A549 (cell line): ENCODE measurements at regions not wholly inside any gene's neighbourhood (a gene's known extent, or its start where the extent isn't known, plus 50 kb on each side); places are given as distances from the start of the nearest gene placed in this dataset.

ENCODE experiments used
- ATAC-seq, 2 experiments: fragments of 200-7000 bp in 1 of 2; fragments of >200 bp in 1 of 2; cut with Nextera tagmentation in 1 of 2; cut with Tn5 transposase in 1 of 2; 3 replicates each; pipeline versions ENCODE4 v1.8.0 to v1.9.1; 2018 to 2020; ENCODE audit warnings: mild to moderate bottlenecking in 1 of 2, moderate library complexity in 1 of 2
- CTCF ChIA-PET: fragments of 300-600 bp; sonication (Branson Sonifier 250); formaldehyde crosslinking; extraction: SDS; loops from one replicate; lab custom pipeline; 2021; ENCODE audit warnings: antibody characterized with exemption, inconsistent platforms; lab: Yijun Ruan, JAX
- POLR2A ChIA-PET: fragments of 350-600 bp; formaldehyde crosslinking; extraction: SDS; loops from one replicate; lab custom pipeline; 2021; ENCODE audit warnings: antibody characterized with exemption, inconsistent platforms; lab: Yijun Ruan, JAX
- DNase-seq, 2 experiments: peaks; one replicate each; pipeline versions ENCODE4 v3.0.0 to v3.0.0-alpha.2; 2011 to 2016; ENCODE audit warnings: low read depth in 1 of 2, low spot score in 1 of 2
- FAIRE-seq: peaks from 2 replicates; lab custom pipeline; 2011; peaks lifted over from hg19 to GRCh38; lab: Jason Lieb, UNC
- H3K27ac ChIP-seq, 2 experiments: fragments of >200 bp; sonication (Bioruptor Twin); formaldehyde crosslinking; 3 replicates each; pipeline ENCODE4 v1.5.1; 2016 to 2017
- H3K4me1 ChIP-seq: fragments of >200 bp; sonication (Bioruptor Twin); formaldehyde crosslinking; 3 replicates; pipeline ENCODE4 v1.6.1; 2016
- H3K4me2 ChIP-seq: fragments of >200 bp; sonication (Bioruptor Twin); formaldehyde crosslinking; 3 replicates; pipeline ENCODE4 v1.6.1; 2016
- H3K4me3 ChIP-seq: fragments of >200 bp; sonication (Bioruptor Twin); formaldehyde crosslinking; 3 replicates; pipeline ENCODE4 v1.5.1; 2016
- H3K9me3 ChIP-seq: fragments of >200 bp; sonication (Bioruptor Twin); formaldehyde crosslinking; 3 replicates; pipeline ENCODE4 v1.6.1; 2016
- ATOH8 ChIP-seq: fragments of 250-450 bp; sonication (Bioruptor Pico); IDR thresholded peaks from 2 replicates; pipeline ENCODE4 v1.5.0; 2020; ENCODE audit warnings: low read depth, mild to moderate bottlenecking, moderate library complexity
- CBX2 ChIP-seq: fragments of 200-600 bp; sonication (generic); IDR thresholded peaks from 2 replicates; pipeline ENCODE4 v1.6.1; 2016; ENCODE audit warnings: low read depth, mild to moderate bottlenecking, borderline replicate concordance
- CBX8 ChIP-seq: fragments of 200-600 bp; sonication (generic); IDR thresholded peaks from 2 replicates; pipeline ENCODE4 v1.6.1; 2016
- CHD2 ChIP-seq: fragments of 150-350 bp; IDR thresholded peaks from 2 replicates; pipeline ENCODE4 v1.6.1; 2014; ENCODE audit warnings: low read length; ENCODE audit not compliant: partially characterized antibody
- CTCF ChIP-seq: fragments of >200 bp; sonication (Bioruptor Twin); formaldehyde crosslinking; IDR thresholded peaks from 3 replicates; pipeline ENCODE4 v1.5.1; 2016
- E2F6 ChIP-seq: IDR thresholded peaks from 2 replicates; pipeline ENCODE4 v1.6.1; 2012; ENCODE audit warnings: low read depth, borderline replicate concordance
- EHMT2 ChIP-seq: fragments of 200-600 bp; sonication (generic); IDR thresholded peaks from 2 replicates; pipeline ENCODE4 v1.6.1; 2016; ENCODE audit warnings: antibody characterized with exemption, low read depth, mild to moderate bottlenecking, moderate library complexity
- ELK1 ChIP-seq: fragments of 150-350 bp; IDR thresholded peaks from 2 replicates; pipeline ENCODE4 v1.6.1; 2014; ENCODE audit warnings: low read depth, mild to moderate bottlenecking, low read length
- EP300 ChIP-seq, 2 experiments: fragments of >200 bp; sonication (Bioruptor Twin); formaldehyde crosslinking; IDR thresholded peaks; 2 replicates in 1 of 2; 3 replicates in 1 of 2; pipeline ENCODE4 v1.6.1; 2016 to 2017
- FOSB ChIP-seq: fragments of 250-450 bp; sonication (Bioruptor Pico); IDR thresholded peaks from 2 replicates; pipeline ENCODE4 v1.5.0; 2020; ENCODE audit warnings: mild to moderate bottlenecking, moderate library complexity
- FOXS1 ChIP-seq: fragments of 250-450 bp; sonication (Bioruptor Pico); IDR thresholded peaks from 2 replicates; pipeline ENCODE4 v1.5.0; 2020; ENCODE audit warnings: mild to moderate bottlenecking, moderate library complexity
- HES2 ChIP-seq: fragments of >200 bp; sonication (Bioruptor Twin); formaldehyde crosslinking; IDR thresholded peaks from 2 replicates; pipeline ENCODE4 v1.6.1; 2016
- HOXA7 ChIP-seq: fragments of 250-450 bp; sonication (Bioruptor Pico); IDR thresholded peaks from 2 replicates; pipeline ENCODE4 v1.5.0; 2020; ENCODE audit warnings: mild to moderate bottlenecking, moderate library complexity
- JUN ChIP-seq, 2 experiments: fragments of >200 bp; sonication (Bioruptor Twin); formaldehyde crosslinking; IDR thresholded peaks; 2 replicates in 1 of 2; 3 replicates in 1 of 2; pipeline ENCODE4 v1.6.1; 2016 to 2017
- JUNB ChIP-seq: fragments of >200 bp; sonication (Bioruptor Twin); formaldehyde crosslinking; IDR thresholded peaks from 2 replicates; pipeline ENCODE4 v1.6.1; 2016
- KDM5A ChIP-seq: fragments of 200-600 bp; sonication (generic); IDR thresholded peaks from 2 replicates; pipeline ENCODE4 v1.6.1; 2016; ENCODE audit warnings: antibody characterized with exemption, mild to moderate bottlenecking
- MAFK ChIP-seq: fragments of 450-650 bp; IDR thresholded peaks from 2 replicates; pipeline ENCODE4 v1.6.1; 2014; ENCODE audit not compliant: partially characterized antibody
- MAX ChIP-seq: IDR thresholded peaks from 2 replicates; pipeline ENCODE4 v1.6.1; 2012
- MAZ ChIP-seq: fragments of 150-350 bp; IDR thresholded peaks from 2 replicates; pipeline ENCODE4 v1.6.1; 2014; ENCODE audit warnings: antibody characterized with exemption, low read depth, low read length, borderline replicate concordance
- NR3C1 ChIP-seq: fragments of >200 bp; sonication (Bioruptor Twin); formaldehyde crosslinking; IDR thresholded peaks from 3 replicates; pipeline ENCODE4 v1.6.1; 2017
- POLR2A ChIP-seq: IDR thresholded peaks from 2 replicates; pipeline ENCODE4 v1.6.1; 2012; ENCODE audit warnings: mild to moderate bottlenecking, low read length
- RAD21 ChIP-seq, 2 experiments: fragments of >200 bp in 1 of 2; sonication (Bioruptor Twin) in 1 of 2; formaldehyde crosslinking in 1 of 2; IDR thresholded peaks in 1 of 2; conservative IDR thresholded peaks in 1 of 2; 2 replicates in 1 of 2; 3 replicates in 1 of 2; pipeline ENCODE4 v1.6.1; 2012 to 2018; ENCODE audit warnings: inconsistent platforms in 1 of 2
- REST ChIP-seq: fragments of 200-600 bp; sonication (generic); IDR thresholded peaks from 2 replicates; pipeline ENCODE4 v1.6.1; 2016; ENCODE audit warnings: antibody characterized with exemption, mild to moderate bottlenecking, moderate library complexity
- RNF2 ChIP-seq: fragments of 200-600 bp; sonication (generic); IDR thresholded peaks from 2 replicates; pipeline ENCODE4 v1.6.1; 2016; ENCODE audit warnings: low read depth, mild to moderate bottlenecking, antibody characterized with exemption, moderate library complexity, borderline replicate concordance
- SMC3 ChIP-seq: fragments of >200 bp; sonication (Bioruptor Twin); formaldehyde crosslinking; IDR thresholded peaks from 3 replicates; pipeline ENCODE4 v1.6.1; 2018; ENCODE audit warnings: inconsistent platforms
- SREBF2 ChIP-seq: fragments of 450-650 bp; IDR thresholded peaks from 2 replicates; pipeline ENCODE4 v1.6.1; 2014; ENCODE audit warnings: mild to moderate bottlenecking, moderate library complexity
- TFCP2L1 ChIP-seq: fragments of 250-450 bp; sonication (Bioruptor Pico); IDR thresholded peaks from 2 replicates; pipeline ENCODE4 v1.5.0; 2021; ENCODE audit warnings: mild to moderate bottlenecking
- ZC3H11A ChIP-seq: fragments of 450-650 bp; IDR thresholded peaks from 2 replicates; pipeline ENCODE4 v1.6.1; 2014; ENCODE audit warnings: antibody characterized with exemption, mild to moderate bottlenecking
- ZSCAN20 ChIP-seq: fragments of 250-450 bp; sonication (Bioruptor Pico); IDR thresholded peaks from 2 replicates; pipeline ENCODE4 v1.8.0; 2022; ENCODE audit warnings: mild to moderate bottlenecking, moderate library complexity
- WGBS: methylation state at CpG from one replicate; pipeline ENCODE4 v1.1.6; 2017; ENCODE audit errors: missing lambda C conversion rate; 5-methylcytosine and 5-hydroxymethylcytosine counted together

GRCh38 chr6:104407957-104408356 is 451.8 kb downstream of the HACE1 start:
- 12% methylated on average over 3 of the region's 3 CpGs for WGBS
- Histone ChIP-seq H3K4me3 (no peak overlapping the region), H3K4me1 (no peaks in the 10 kb centered on the region), H3K4me2 (no peak overlapping the region), H3K27ac (no peak overlapping the region), H3K9me3 (no peaks in the 10 kb centered on the region)
- no peak for ATAC-seq
- TF ChIP-seq FOXS1 (CRISPR knock-in tag) (no peak), TFCP2L1 (CRISPR knock-in tag) (no peak), NR3C1 (no peak), ELK1 (no peak)
- DNase-seq, result no peak
- FAIRE-seq, result no peak
- ChIA-PET CTCF (interaction anchor here (0.6 kb wide), 1 partner anchor 63 kb away, joined by 3 read pairs; no protein-coding TSS in a partner anchor), POLR2A (no interaction called here)

GRCh38 chr6:104404377-104404776 is 455.3 kb downstream of the HACE1 start:
- no peak overlapping the region for H3K4me2 ChIP-seq
- no peaks in the 10 kb centered on the region for H3K4me1 ChIP-seq
- H3K9me3 ChIP-seq, result no peaks in the 10 kb centered on the region
- FAIRE-seq, result no peak
- POLR2A ChIA-PET, result no interaction called here
- ATAC-seq, result no peak
- DNase-seq, result no peak
- CTCF ChIA-PET, result no interaction called here
- WGBS, result 27% methylated on average over 6 of the region's 6 CpGs
- no peak overlapping the region for H3K27ac ChIP-seq
- TF ChIP-seq SREBF2 (no peak), MAFK (no peak), CBX8 (no peak), ATOH8 (CRISPR knock-in tag) (no peak), EHMT2 (no peak), SMC3 (no peak), JUN (IDR thresholded peaks at IDR 0.05) (no peak), REST (no peak), RNF2 (no peak), KDM5A (no peak), HES2 (no peak), POLR2A (no peak), JUNB (no peak)
- no peak overlapping the region for H3K4me3 ChIP-seq

- no peak overlapping the region for H3K4me2 ChIP-seq
- ChIA-PET CTCF (no interaction called here), POLR2A (no interaction called here)
- WGBS, result 5% methylated on average over 1 of the region's 1 CpG
- TF ChIP-seq POLR2A, result no peak
- no peak for TF ChIP-seq MAX
- no peak for TF ChIP-seq RAD21 (conservative IDR thresholded peaks at IDR 0.05 in 1 of 2, IDR thresholded peaks at IDR 0.05 in 1 of 2)
- TF ChIP-seq CBX2, result no peak
- no peak for TF ChIP-seq ZC3H11A
- no peak for TF ChIP-seq CHD2
- no peak for TF ChIP-seq CTCF
- no peak for TF ChIP-seq SMC3
- no peak for TF ChIP-seq E2F6
- no peak for TF ChIP-seq MAZ
- no peak for TF ChIP-seq ZSCAN20 (CRISPR knock-in tag)
- no peak for TF ChIP-seq EP300 (IDR thresholded peaks at IDR 0.05)
- TF ChIP-seq JUN (IDR thresholded peaks at IDR 0.05), result no peak
- TF ChIP-seq HOXA7 (CRISPR knock-in tag), result no peak
- TF ChIP-seq FOSB (CRISPR knock-in tag), result no peak
- TF ChIP-seq EHMT2, result no peak
- FAIRE-seq, result no peak
- no peak for ATAC-seq
- H3K9me3 ChIP-seq, result no peaks in the 10 kb centered on the region
- no peaks in the 10 kb centered on the region for H3K4me1 ChIP-seq
- no peak overlapping the region for H3K27ac ChIP-seq
- no peak for DNase-seq
- no peak overlapping the region for H3K4me3 ChIP-seq
These were observed 457.1 kb downstream of the HACE1 start for GRCh38 chr6:104402572-104402971.
